ENCODE measurements at regions not wholly inside any gene's neighbourhood (a gene's known extent, or its start where the extent isn't known, plus 50 kb on each side); places are given as distances from the start of the nearest gene placed in this dataset.

GRCh38 chrX:20802036-20802435 lies 535.3 kb upstream of the RPS6KA3 start:
- Histone ChIP-seq H3K4me3 (ENCODE audit: low read depth, low read length, poor library complexity, severe bottlenecking) (no peak overlapping the region), H3K4me2 (ENCODE audit: low read length) (no peak overlapping the region), H3K9me2 (ENCODE audit: insufficient read depth, low read length) (no peaks in the 10 kb centered on the region), H3K36me3 (ENCODE audit: insufficient read depth, low read length) (no peaks in the 10 kb centered on the region), H3K4me1 (ENCODE audit: insufficient read depth, low read length, poor library complexity, severe bottlenecking) (no peaks in the 10 kb centered on the region), H3K27ac (ENCODE audit: low read depth, low read length, poor library complexity, severe bottlenecking) (no peak overlapping the region), H4K20me1 (ENCODE audit: insufficient read depth, low read length) (no peaks in the 10 kb centered on the region), H3K9me3 (ENCODE audit: low read length) (no peaks in the 10 kb centered on the region), H2AFZ (ENCODE audit: low read length) (no peak overlapping the region), H3K79me2 (ENCODE audit: insufficient read depth, low read depth, low read length) (no peaks in the 10 kb centered on the region)
- ChIA-PET POLR2A (no interaction called here), CTCF (ENCODE audit: unreplicated experiment) (no interaction called here)
- no TSS peak for BruUV-seq (replicated peaks)
- intact Hi-C loops (cut with micrococcal nuclease; ENCODE audit: unreplicated experiment) = no loop called here
- DNase-seq (ENCODE audit: low spot score) = no peak
- TF ChIP-seq CTCF (conservative IDR thresholded peaks at IDR 0.05; ENCODE audit: low read length) = no peak
- no peak for TF ChIP-seq EZH2phosphoT487 (IDR thresholded peaks at IDR 0.05; ENCODE audit: borderline replicate concordance, low read depth, low read length)

GRCh38 chrX:20796450-20796849 lies 529.7 kb upstream of the RPS6KA3 start:
- H4K20me1 ChIP-seq (ENCODE audit: insufficient read depth, low read length) = no peaks in the 10 kb centered on the region
- no peak for DNase-seq (ENCODE audit: low spot score)
- H3K4me3 ChIP-seq (ENCODE audit: low read depth, low read length, poor library complexity, severe bottlenecking) = no peak overlapping the region
- H3K27ac ChIP-seq (ENCODE audit: low read depth, low read length, poor library complexity, severe bottlenecking) = no peak overlapping the region
- no peaks in the 10 kb centered on the region for H3K9me2 ChIP-seq (ENCODE audit: insufficient read depth, low read length)
- no peaks in the 10 kb centered on the region for H3K36me3 ChIP-seq (ENCODE audit: insufficient read depth, low read length)
- H2AFZ ChIP-seq (ENCODE audit: low read length) = no peak overlapping the region
- H3K4me1 ChIP-seq (ENCODE audit: insufficient read depth, low read length, poor library complexity, severe bottlenecking) = no peaks in the 10 kb centered on the region
- ChIA-PET POLR2A (no interaction called here), CTCF (ENCODE audit: unreplicated experiment) (no interaction called here)
- no peak overlapping the region for H3K4me2 ChIP-seq (ENCODE audit: low read length)
- intact Hi-C loops (cut with micrococcal nuclease; ENCODE audit: unreplicated experiment) = no loop called here
- H3K79me2 ChIP-seq (ENCODE audit: insufficient read depth, low read depth, low read length) = no peaks in the 10 kb centered on the region
- no peaks in the 10 kb centered on the region for H3K9me3 ChIP-seq (ENCODE audit: low read length)
- BruUV-seq (replicated peaks) = no TSS peak
- TF ChIP-seq CTCF (conservative IDR thresholded peaks at IDR 0.05; ENCODE audit: low read length) (no peak), EZH2phosphoT487 (IDR thresholded peaks at IDR 0.05; ENCODE audit: borderline replicate concordance, low read depth, low read length) (no peak)

- Histone ChIP-seq H3K36me3 (ENCODE audit: insufficient read depth, low read length) (no peaks in the 10 kb centered on the region), H4K20me1 (ENCODE audit: insufficient read depth, low read length) (no peaks in the 10 kb centered on the region), H3K4me3 (ENCODE audit: low read depth, low read length, poor library complexity, severe bottlenecking) (no peak overlapping the region), H2AFZ (ENCODE audit: low read length) (no peak overlapping the region), H3K4me2 (ENCODE audit: low read length) (no peak overlapping the region), H3K9me2 (ENCODE audit: insufficient read depth, low read length) (no peaks in the 10 kb centered on the region), H3K4me1 (ENCODE audit: insufficient read depth, low read length, poor library complexity, severe bottlenecking) (no peaks in the 10 kb centered on the region), H3K9me3 (ENCODE audit: low read length) (no peaks in the 10 kb centered on the region), H3K79me2 (ENCODE audit: insufficient read depth, low read depth, low read length) (no peaks in the 10 kb centered on the region), H3K27ac (ENCODE audit: low read depth, low read length, poor library complexity, severe bottlenecking) (no peak overlapping the region)
- CTCF ChIA-PET (ENCODE audit: unreplicated experiment) = no interaction called here
- no TSS peak for BruUV-seq (replicated peaks)
- POLR2A ChIA-PET = interaction anchor here (0.8 kb wide), 1 partner anchor 8 kb away, joined by 3 read pairs; no protein-coding TSS in a partner anchor
- no peak for TF ChIP-seq CTCF (conservative IDR thresholded peaks at IDR 0.05; ENCODE audit: low read length)
- TF ChIP-seq EZH2phosphoT487 (IDR thresholded peaks at IDR 0.05; ENCODE audit: borderline replicate concordance, low read depth, low read length) = no peak
- DNase-seq (ENCODE audit: low spot score) = no peak
- intact Hi-C loops (cut with micrococcal nuclease; ENCODE audit: unreplicated experiment) = no loop called here
Observed at GRCh38 chrX:20789103-20789502, 522.4 kb upstream of the RPS6KA3 start.
